HG03159 (cell line): ENCODE measurements at regions not wholly inside any gene's neighbourhood (a gene's known extent, or its start where the extent isn't known, plus 50 kb on each side); places are given as distances from the start of the nearest gene placed in this dataset.

Experiments used
- ATAC-seq: cut with Tn5 transposase; IDR thresholded peaks from one replicate; pipeline ENCODE4 v1.9.1; 2021; ENCODE audit warnings: mild to moderate bottlenecking, moderate library complexity; ENCODE audit not compliant: unreplicated experiment

DNA sequence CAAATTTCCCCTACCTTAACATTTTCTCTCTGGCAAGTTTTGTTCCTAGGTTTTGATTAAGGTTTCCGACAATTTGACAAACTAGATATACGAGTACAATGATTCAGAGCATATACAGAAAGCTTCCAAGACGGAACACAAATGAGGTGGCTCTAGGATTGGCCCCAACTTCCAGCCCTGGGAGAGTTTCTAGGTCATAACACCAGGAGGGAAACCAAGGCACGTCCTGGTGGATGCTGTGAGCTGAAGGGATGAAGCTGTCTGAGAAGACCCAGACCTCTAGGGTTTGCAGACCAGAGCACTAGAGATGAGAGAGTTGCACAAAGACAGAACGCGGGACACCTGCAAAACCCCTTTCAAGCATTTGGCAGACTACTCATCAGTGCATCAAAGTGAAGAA is 51.5 kb upstream of the CAND1 start:
- ATAC-seq = no peak
